HCT116 (cell line): ENCODE measurements at regions not wholly inside any gene's neighbourhood (a gene's known extent, or its start where the extent isn't known, plus 50 kb on each side); places are given as distances from the start of the nearest gene placed in this dataset.
"Not testable (repeated sequence)": the region's sequence is repeated elsewhere in the genome, so short reads cannot be mapped to it uniquely, and the experiment has no call there.

Experiments
- ATAC-seq: fragments of 200-7000 bp; cut with Tn5 transposase; 2 replicates; pipeline ENCODE4 v1.9.1; 2020; ENCODE audit warnings: mild to moderate bottlenecking, moderate library complexity
- BruUV-seq: library from RNA; stranded (reverse); fragments of 400-500 nt; replicated peaks from 2 replicates; lab custom pipeline; 2021; lab: Mats Ljungman, UMichigan
- CTCF ChIA-PET: fragments of 300-600 bp; sonication (Branson Sonifier 250); formaldehyde crosslinking; loops from one replicate; lab custom pipeline; 2021; ENCODE audit warnings: antibody characterized with exemption; lab: Charles Lee
- POLR2A ChIA-PET: fragments of 300-600, 350-600 bp; sonication (Branson Sonifier 250); formaldehyde crosslinking; loops from one replicate; lab custom pipeline; 2021; ENCODE audit warnings: antibody characterized with exemption; lab: Charles Lee
- RAD21 ChIA-PET, 2 experiments: fragments of 300-600 bp; sonication (Branson Sonifier 250); formaldehyde crosslinking; loops; one replicate each; lab custom pipeline; 2023; ENCODE audit warnings: low total read pairs in 2 of 2; ENCODE audit not compliant: uncharacterized antibody in 2 of 2, unreplicated experiment in 2 of 2, low non-redundant PET in 1 of 2; lab: Charles Lee
- DNase-seq: peaks from one replicate; pipeline ENCODE4 v3.0.0-alpha.2; 2010; ENCODE audit warnings: low read depth, low spot score
- H2AFZ ChIP-seq: fragments of 200-600 bp; shearing (Covaris generic), sonication (generic); 2 replicates; pipeline ENCODE4 v1.6.1; 2017; ENCODE audit warnings: low read depth, mixed run types, mixed read lengths, antibody characterized with exemption, low read length; ENCODE audit not compliant: poor library complexity, severe bottlenecking
- H3K27ac ChIP-seq: 2 replicates; pipeline ENCODE4 v1.5.1; 2012; ENCODE audit warnings: low read depth, low read length
- H3K27me3 ChIP-seq: fragments of 200-600 bp; sonication (generic); 2 replicates; pipeline ENCODE4 v1.6.1; 2016; ENCODE audit warnings: mixed run types, low read length, mixed read lengths; ENCODE audit not compliant: insufficient read depth
- H3K36me3 ChIP-seq, 2 experiments: fragments of 200-500 bp in 1 of 2; fragments of 200-600 bp in 1 of 2; sonication (Bioruptor generic) in 1 of 2; sonication (generic) in 1 of 2; 2 replicates each; pipeline versions ENCODE4 v1.5.1 to v1.6.1; 2014 to 2016; ENCODE audit warnings: low read length in 2 of 2, inconsistent platforms in 1 of 2, mixed read lengths in 1 of 2, mixed run types in 1 of 2; ENCODE audit not compliant: insufficient read depth in 2 of 2, control insufficient read depth in 1 of 2
- H3K4me1 ChIP-seq, 2 experiments: fragments of 200-600 bp in 1 of 2; sonication (generic) in 1 of 2; 2 replicates each; pipeline versions ENCODE4 v1.5.1 to v1.6.1; 2012 to 2017; ENCODE audit warnings: low read length in 2 of 2, inconsistent platforms in 1 of 2, mild to moderate bottlenecking in 1 of 2, mixed read lengths in 1 of 2, mixed run types in 1 of 2, moderate library complexity in 1 of 2; ENCODE audit not compliant: insufficient read depth in 2 of 2, control insufficient read depth in 1 of 2
- H3K4me2 ChIP-seq: fragments of 200-600 bp; sonication (generic); 2 replicates; pipeline ENCODE4 v1.6.1; 2017; ENCODE audit warnings: mixed run types, low read length, mixed read lengths
- H3K4me3 ChIP-seq, 2 experiments: fragments of 200-600 bp in 1 of 2; sonication (generic) in 1 of 2; replicated peaks in 1 of 2; 2 replicates each; pipeline ENCODE4 v1.5.1; 2011 to 2016; ENCODE audit warnings: low read length in 2 of 2, control low read depth in 1 of 2, low read depth in 1 of 2, mild to moderate bottlenecking in 1 of 2, mixed read lengths in 1 of 2, mixed run types in 1 of 2
- H3K79me2 ChIP-seq: fragments of 200-600 bp; sonication (generic); 2 replicates; pipeline ENCODE4 v1.6.1; 2017; ENCODE audit warnings: mild to moderate bottlenecking, mixed run types, low read length, moderate library complexity, mixed read lengths; ENCODE audit not compliant: insufficient read depth
- H3K9ac ChIP-seq: fragments of 200-600 bp; sonication (generic); 2 replicates; pipeline ENCODE4 v1.6.1; 2016; ENCODE audit warnings: low read length, mixed read lengths
- H3K9me2 ChIP-seq: fragments of 200-600 bp; sonication (generic), shearing (Covaris generic); 2 replicates; pipeline ENCODE4 v1.6.1; 2017; ENCODE audit warnings: mixed run types, mild to moderate bottlenecking, moderate library complexity; ENCODE audit not compliant: insufficient read depth
- H3K9me3 ChIP-seq, 2 experiments: fragments of 200-500 bp in 1 of 2; fragments of 200-600 bp in 1 of 2; sonication (Bioruptor generic) in 1 of 2; sonication (generic) in 1 of 2; 2 replicates each; pipeline ENCODE4 v1.6.1; 2014 to 2017; ENCODE audit warnings: low read length in 2 of 2, mixed read lengths in 2 of 2, inconsistent platforms in 1 of 2, low read depth in 1 of 2, mild to moderate bottlenecking in 1 of 2, mixed run types in 1 of 2, moderate library complexity in 1 of 2; ENCODE audit not compliant: control insufficient read depth in 1 of 2, insufficient read depth in 1 of 2
- H4K20me1 ChIP-seq: fragments of 200-600 bp; sonication (generic), shearing (Covaris generic); 2 replicates; pipeline ENCODE4 v1.6.1; 2017; ENCODE audit warnings: mixed run types, mild to moderate bottlenecking, moderate library complexity; ENCODE audit not compliant: insufficient read depth
- ATF3 ChIP-seq: IDR thresholded peaks from 2 replicates; pipeline ENCODE4 v1.6.1; 2012
- REST ChIP-seq: IDR thresholded peaks from 2 replicates; pipeline ENCODE4 v1.6.1; 2012; ENCODE audit warnings: low read depth
- SRF ChIP-seq: IDR thresholded peaks from 2 replicates; pipeline ENCODE4 v1.6.1; 2012; ENCODE audit warnings: low read depth
- intact Hi-C: fragments of 100-400 bp; cut with micrococcal nuclease; formaldehyde crosslinking; loops from 2 replicates; pipeline ENCODE4 v1.10.0; 2022

- CTCF ChIA-PET: interaction anchor here (4.0 kb wide), 1 partner anchor 13 kb away, joined by 15 read pairs; no protein-coding TSS in a partner anchor
- no peak for ATAC-seq
- BruUV-seq: no TSS peak
- Histone ChIP-seq H3K9me3 (no peaks in the 10 kb centered on the region), H3K36me3 (no peaks in the 10 kb centered on the region), H4K20me1 (no peaks in the 10 kb centered on the region), H3K4me2 (no peak overlapping the region), H2AFZ (no peak overlapping the region), H3K4me3 (no peak overlapping the region), H3K79me2 (no peaks in the 10 kb centered on the region), H3K27me3 (no peaks in the 10 kb centered on the region)
- intact Hi-C loops: no loop called here
- TF ChIP-seq REST: no peak
- no peak for TF ChIP-seq ATF3
- TF ChIP-seq, all 23 proteins: peak for 0
- RAD21 ChIA-PET: no interaction called here
- Histone ChIP-seq H3K27ac (no peak overlapping the region), H3K4me1 (no peaks in the 10 kb centered on the region; a peak in 1 of 4 replicates), H3K9ac (no peak overlapping the region), H3K9me2 (no peaks in the 10 kb centered on the region)
- DNase-seq: no peak
- POLR2A ChIA-PET: no interaction called here
Observed at GRCh38 chr5:81826128-81826527, 75.2 kb upstream of the SSBP2 start.

- DNase-seq: no peak
- H4K20me1 ChIP-seq: no peaks in the 10 kb centered on the region
- H3K9me2 ChIP-seq: no peaks in the 10 kb centered on the region
- H2AFZ ChIP-seq: no peak overlapping the region
- RAD21 ChIA-PET: no interaction called here
- CTCF ChIA-PET: interaction anchor here (4.0 kb wide), 1 partner anchor 14 kb away, joined by 15 read pairs; no protein-coding TSS in a partner anchor
- no peak for TF ChIP-seq SRF
- ATAC-seq: no peak
- H3K4me1 ChIP-seq: peaks cover 2 to 3% of the 10 kb centered on the region in 2 experiments
- no peak overlapping the region for H3K4me2 ChIP-seq
- H3K9me3 ChIP-seq: no peaks in the 10 kb centered on the region
- H3K79me2 ChIP-seq: no peaks in the 10 kb centered on the region
- BruUV-seq: no TSS peak
- H3K4me3 ChIP-seq: no peak overlapping the region
- intact Hi-C loops: no loop called here
- no peaks in the 10 kb centered on the region for H3K27me3 ChIP-seq
- no peak overlapping the region for H3K27ac ChIP-seq
- H3K9ac ChIP-seq: no peak overlapping the region
- H3K36me3 ChIP-seq: no peaks in the 10 kb centered on the region
- POLR2A ChIA-PET: no interaction called here
Observed at GRCh38 chr5:81825237-81825636, 74.3 kb upstream of the SSBP2 start.

- DNase-seq, H3K9me3 ChIP-seq, RAD21 ChIA-PET, POLR2A ChIA-PET, ATAC-seq, CTCF ChIA-PET, H3K27ac ChIP-seq, BruUV-seq, H3K9ac ChIP-seq, H3K4me3 ChIP-seq, H3K4me2 ChIP-seq, H4K20me1 ChIP-seq, H3K79me2 ChIP-seq, H3K36me3 ChIP-seq, H3K27me3 ChIP-seq, H2AFZ ChIP-seq, H3K9me2 ChIP-seq, intact Hi-C loops: not testable (repeated sequence)
- peaks cover 11 to 12% of the 10 kb centered on the region in 2 experiments for H3K4me1 ChIP-seq
Observed at GRCh38 chr5:81823736-81824135, 72.8 kb upstream of the SSBP2 start.
